Neuronal stem cell (in vitro differentiated cells): ENCODE measurements at regions not wholly inside any gene's neighbourhood (a gene's known extent, or its start where the extent isn't known, plus 50 kb on each side); places are given as distances from the start of the nearest gene placed in this dataset.

Experiments used
- DNase-seq: peaks from one replicate; pipeline ENCODE4 v3.0.0-alpha.2; 2013; ENCODE audit warnings: low spot score
- H2AFZ ChIP-seq: one replicate; pipeline ENCODE4 v1.6.1; 2013; ENCODE audit warnings: mild to moderate bottlenecking, low read length, inconsistent platforms
- H2AK5ac ChIP-seq: 2 replicates; pipeline ENCODE4 v1.6.1; 2013; ENCODE audit warnings: low read depth, mild to moderate bottlenecking, inconsistent platforms, low read length, moderate library complexity, mixed read lengths
- H2BK120ac ChIP-seq: 2 replicates; pipeline ENCODE4 v1.6.1; 2013; ENCODE audit warnings: low read depth, mild to moderate bottlenecking, inconsistent platforms, low read length, moderate library complexity, mixed read lengths
- H2BK12ac ChIP-seq: one replicate; pipeline ENCODE4 v1.6.1; 2013; ENCODE audit warnings: low read length, inconsistent platforms
- H2BK15ac ChIP-seq: 2 replicates; pipeline ENCODE4 v1.6.1; 2013; ENCODE audit warnings: mild to moderate bottlenecking, low read length, inconsistent platforms, mixed read lengths
- H2BK5ac ChIP-seq: one replicate; pipeline ENCODE4 v1.6.1; 2013; ENCODE audit warnings: inconsistent platforms, mild to moderate bottlenecking, low read length, moderate library complexity
- H3K14ac ChIP-seq: one replicate; pipeline ENCODE4 v1.6.1; 2013; ENCODE audit warnings: low read length, inconsistent platforms
- H3K18ac ChIP-seq: 2 replicates; pipeline ENCODE4 v1.6.1; 2013; ENCODE audit warnings: low read length, inconsistent platforms
- H3K23ac ChIP-seq: 2 replicates; pipeline ENCODE4 v1.6.1; 2013; ENCODE audit warnings: low read depth, mild to moderate bottlenecking, mixed read lengths, low read length, inconsistent platforms; ENCODE audit not compliant: poor library complexity
- H3K27ac ChIP-seq: replicated peaks from 3 replicates; pipeline ENCODE4 v1.5.1; 2013; ENCODE audit warnings: low read length, inconsistent platforms
- H3K27me3 ChIP-seq, 3 experiments: 2 replicates each; pipeline ENCODE4 v1.6.1; 2013; ENCODE audit warnings: low read length in 3 of 3, mild to moderate bottlenecking in 2 of 3, inconsistent platforms in 1 of 3, low read depth in 1 of 3, mixed read lengths in 1 of 3, moderate library complexity in 1 of 3; ENCODE audit not compliant: control insufficient read depth in 3 of 3, insufficient read depth in 3 of 3
- H3K36me3 ChIP-seq, 2 donors: replicated peaks in 1 of 2; 2 replicates each; pipeline ENCODE4 v1.6.1; 2013; ENCODE audit warnings: low read length in 2 of 2; ENCODE audit not compliant: control insufficient read depth in 2 of 2, insufficient read depth in 2 of 2
- H3K4ac ChIP-seq: 2 replicates; pipeline ENCODE4 v1.6.1; 2013; ENCODE audit warnings: inconsistent platforms, mild to moderate bottlenecking, low read length, moderate library complexity
- H3K4me1 ChIP-seq, 2 donors: 1 replicate in 1 of 2; 2 replicates in 1 of 2; pipeline ENCODE4 v1.6.1; 2013; ENCODE audit warnings: low read length in 2 of 2, low read depth in 1 of 2; ENCODE audit not compliant: control insufficient read depth in 2 of 2, insufficient read depth in 1 of 2
- H3K4me2 ChIP-seq: one replicate; pipeline ENCODE4 v1.6.1; 2013; ENCODE audit warnings: mild to moderate bottlenecking, low read length, inconsistent platforms; ENCODE audit not compliant: insufficient read depth, poor library complexity, severe bottlenecking
- H3K4me3 ChIP-seq, 2 donors: 2 replicates each; pipeline ENCODE4 v1.5.1; 2013; ENCODE audit warnings: low read length in 2 of 2, mild to moderate bottlenecking in 2 of 2, inconsistent platforms in 1 of 2, moderate library complexity in 1 of 2
- H3K79me1 ChIP-seq: one replicate; pipeline ENCODE4 v1.6.1; 2013; ENCODE audit warnings: low read depth, mild to moderate bottlenecking, inconsistent platforms, low read length, moderate library complexity
- H3K9ac ChIP-seq: one replicate; pipeline ENCODE4 v1.6.1; 2013; ENCODE audit warnings: mild to moderate bottlenecking, low read depth, low read length, inconsistent platforms; ENCODE audit not compliant: poor library complexity
- H3K9me3 ChIP-seq, 2 donors: replicated peaks in 1 of 2; 2 replicates each; pipeline versions ENCODE3 to v1.6.1; 2013; ENCODE audit warnings: low read length in 2 of 2, mild to moderate bottlenecking in 2 of 2, inconsistent platforms in 1 of 2, low read depth in 1 of 2, mixed read lengths in 1 of 2, moderate library complexity in 1 of 2; ENCODE audit not compliant: control insufficient read depth in 2 of 2, insufficient read depth in 1 of 2
- H4K8ac ChIP-seq: one replicate; pipeline ENCODE4 v1.6.1; 2013; ENCODE audit warnings: low read depth, mild to moderate bottlenecking, inconsistent platforms, low read length, moderate library complexity
- H4K91ac ChIP-seq: one replicate; pipeline ENCODE4 v1.6.1; 2013; ENCODE audit warnings: low read length, low read depth, mild to moderate bottlenecking, inconsistent platforms; ENCODE audit not compliant: poor library complexity
- WGBS, 2 donors: extraction: QIAGEN DNeasy Blood & Tissue Kit; methylation state at CpG; one replicate each; pipeline ENCODE4 v1.1.7; 2013; ENCODE audit warnings: missing lambda C conversion rate in 2 of 2, mixed read lengths in 1 of 2; ENCODE audit not compliant: insufficient read length in 2 of 2, insufficient replicate concordance in 1 of 2; ENCODE audit errors: extremely low coverage in 2 of 2; 5-methylcytosine and 5-hydroxymethylcytosine counted together

GRCh38 chr1:238029126-238029525 lies 138.4 kb upstream of the ZP4 start:
- no CpG with 5 or more reads among the region's 1 CpG for WGBS, 2 donors
- no peak overlapping the region for H2AK5ac ChIP-seq
- no peak overlapping the region for H3K14ac ChIP-seq
- H3K9ac ChIP-seq = no peak overlapping the region
- H2BK15ac ChIP-seq = no peak overlapping the region
- H4K91ac ChIP-seq = no peak overlapping the region
- H2AFZ ChIP-seq = no peak overlapping the region
- H3K9me3 ChIP-seq = no peaks in the 10 kb centered on the region
- H4K8ac ChIP-seq = no peak overlapping the region
- no peak for DNase-seq
- H3K4me2 ChIP-seq = no peak overlapping the region
- H3K18ac ChIP-seq = no peak overlapping the region
- no peaks in the 10 kb centered on the region for H3K36me3 ChIP-seq
- H3K27ac ChIP-seq = no peak overlapping the region
- no peak overlapping the region for H2BK5ac ChIP-seq
- no peaks in the 10 kb centered on the region for H3K79me1 ChIP-seq
- no peaks in the 10 kb centered on the region for H3K27me3 ChIP-seq
- no peak overlapping the region for H3K4ac ChIP-seq
- no peak overlapping the region for H2BK12ac ChIP-seq
- H3K23ac ChIP-seq = no peak overlapping the region
- peaks cover 0 to 2% of the 10 kb centered on the region in 2 donors for H3K4me1 ChIP-seq
- no peak overlapping the region for H2BK120ac ChIP-seq
- H3K4me3 ChIP-seq = no peak overlapping the region

DNA sequence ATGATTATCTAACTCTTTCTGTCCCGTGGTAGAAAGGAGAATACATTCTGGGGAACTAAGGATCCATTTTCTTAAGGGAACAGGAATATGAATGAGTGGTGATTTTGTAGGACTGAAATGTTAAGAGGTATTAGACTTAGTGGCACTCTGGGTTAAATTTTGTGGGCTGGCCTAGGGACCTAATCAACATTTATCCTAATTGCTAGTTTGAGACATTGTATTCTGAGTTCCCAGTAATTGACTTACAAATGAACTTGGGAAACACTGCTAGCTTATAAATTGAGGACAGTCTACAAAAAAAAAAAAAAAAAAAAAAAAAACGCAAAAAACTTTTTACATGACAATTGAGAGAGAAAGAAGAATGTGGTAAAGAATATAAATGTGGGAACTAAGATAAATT lies 136.6 kb upstream of the ZP4 start:
- Histone ChIP-seq H3K27me3 (no peaks in the 10 kb centered on the region), H3K9ac (no peak overlapping the region), H2AFZ (no peak overlapping the region), H3K9me3 (no peaks in the 10 kb centered on the region), H2BK5ac (no peak overlapping the region), H3K18ac (no peak overlapping the region), H4K8ac (no peak overlapping the region), H2BK12ac (no peak overlapping the region), H4K91ac (no peak overlapping the region), H2BK15ac (no peak overlapping the region), H2BK120ac (no peak overlapping the region), H3K4me1 (peaks cover 0 to 2% of the 10 kb centered on the region in 2 donors), H3K14ac (no peak overlapping the region), H3K4me2 (no peak overlapping the region), H3K27ac (no peak overlapping the region), H3K23ac (no peak overlapping the region), H3K36me3 (no peaks in the 10 kb centered on the region), H3K79me1 (no peaks in the 10 kb centered on the region), H3K4me3 (no peak overlapping the region), H2AK5ac (no peak overlapping the region), H3K4ac (no peak overlapping the region)
- WGBS, 2 donors = no CpG with 5 or more reads among the region's 2 CpGs
- DNase-seq = no peak

GRCh38 chr1:238023137-238023536 lies 132.4 kb upstream of the ZP4 start:
- H3K79me1 ChIP-seq = no peaks in the 10 kb centered on the region
- no peak overlapping the region for H3K4me2 ChIP-seq
- H4K91ac ChIP-seq = no peak overlapping the region
- H2BK15ac ChIP-seq = no peak overlapping the region
- no peak overlapping the region for H2BK5ac ChIP-seq
- no peaks in the 10 kb centered on the region for H3K27me3 ChIP-seq
- H2BK12ac ChIP-seq = no peak overlapping the region
- DNase-seq = no peak
- H3K18ac ChIP-seq = no peak overlapping the region
- no peak overlapping the region for H3K14ac ChIP-seq
- no peak overlapping the region for H3K4ac ChIP-seq
- no CpG with 5 or more reads among the region's 1 CpG for WGBS, 2 donors
- no peaks in the 10 kb centered on the region for H3K9me3 ChIP-seq
- no peak overlapping the region for H3K27ac ChIP-seq
- no peak overlapping the region for H4K8ac ChIP-seq
- no peak overlapping the region for H2BK120ac ChIP-seq
- H3K36me3 ChIP-seq = no peaks in the 10 kb centered on the region
- H3K4me3 ChIP-seq = no peak overlapping the region
- H2AFZ ChIP-seq = no peak overlapping the region
- no peaks in the 10 kb centered on the region for H3K4me1 ChIP-seq
- H3K23ac ChIP-seq = no peak overlapping the region
- H3K9ac ChIP-seq = no peak overlapping the region
- no peak overlapping the region for H2AK5ac ChIP-seq

DNA sequence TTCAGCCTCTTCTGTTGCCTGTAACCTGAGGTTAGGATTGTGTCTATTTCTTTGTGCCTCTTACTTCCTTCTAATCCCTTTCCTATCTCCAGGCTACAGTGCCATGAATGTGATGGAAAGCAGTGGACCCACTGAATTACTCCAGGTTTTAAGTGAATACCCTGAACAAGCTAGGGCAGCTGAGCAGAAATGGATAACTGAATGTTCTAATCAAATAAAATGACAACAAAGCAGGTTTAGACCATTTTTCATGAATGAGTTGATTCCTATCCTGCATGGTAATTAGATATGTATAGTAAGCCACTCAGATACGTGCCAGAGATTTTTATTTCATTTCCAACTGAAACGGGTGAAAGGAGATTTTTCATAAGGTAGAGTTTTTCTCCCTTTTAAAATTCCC lies 127.5 kb upstream of the ZP4 start:
- no peak overlapping the region for H3K27ac ChIP-seq

More for the DNA sequence above, 127.5 kb upstream of the ZP4 start:
- H3K27me3 ChIP-seq = no peaks in the 10 kb centered on the region
- no peaks in the 10 kb centered on the region for H3K4me1 ChIP-seq
- no peak overlapping the region for H2AFZ ChIP-seq
- no peak overlapping the region for H4K91ac ChIP-seq
- H2BK15ac ChIP-seq = no peak overlapping the region
- DNase-seq = no peak
- no peak overlapping the region for H3K23ac ChIP-seq
- H3K4ac ChIP-seq = no peak overlapping the region
- no peak overlapping the region for H3K18ac ChIP-seq
- H2BK12ac ChIP-seq = no peak overlapping the region
- H3K4me2 ChIP-seq = no peak overlapping the region
- no CpG with 5 or more reads among the region's 2 CpGs for WGBS, 2 donors
- no peaks in the 10 kb centered on the region for H3K79me1 ChIP-seq
- H3K14ac ChIP-seq = no peak overlapping the region
- H2BK5ac ChIP-seq = no peak overlapping the region
- H3K36me3 ChIP-seq = no peaks in the 10 kb centered on the region
- no peak overlapping the region for H2BK120ac ChIP-seq
- H3K9me3 ChIP-seq = no peaks in the 10 kb centered on the region
- H3K4me3 ChIP-seq = no peak overlapping the region
- H2AK5ac ChIP-seq = no peak overlapping the region
- H3K9ac ChIP-seq = no peak overlapping the region
- H4K8ac ChIP-seq = no peak overlapping the region
